ENCODE measurements at regions not wholly inside any gene's neighbourhood (a gene's known extent, or its start where the extent isn't known, plus 50 kb on each side); places are given as distances from the start of the nearest gene placed in this dataset.

DNA sequence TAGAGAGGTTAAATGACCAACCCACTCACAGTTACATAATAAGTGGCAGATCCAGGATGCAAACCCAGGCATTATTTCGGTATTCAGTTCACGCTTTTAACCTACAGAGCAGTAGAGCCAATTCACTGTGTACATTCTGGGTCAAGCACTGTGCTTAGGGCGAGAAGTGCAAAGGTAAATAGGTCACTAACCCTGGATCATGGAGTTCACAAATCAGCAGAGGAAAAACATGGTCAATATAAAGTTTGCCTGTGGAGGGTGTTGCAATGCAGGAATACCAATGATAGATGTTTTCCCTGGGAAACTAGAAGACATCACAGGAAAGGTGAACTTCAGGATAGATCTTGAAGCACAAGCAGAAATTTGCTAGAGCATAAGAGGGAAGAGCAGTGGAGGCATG lies 253.4 kb upstream of the NFIA start:
- H3K14ac ChIP-seq (ENCODE audit: insufficient read depth, low read length): no peak overlapping the region
- H4K8ac ChIP-seq (replicated peaks; ENCODE audit: insufficient read length, low read depth, low read length): no peak overlapping the region
- H3K4me1 ChIP-seq (ENCODE audit: insufficient read depth, low read length): no peaks in the 10 kb centered on the region; the same call in none of the 2 replicates
- no peak overlapping the region for H2BK120ac ChIP-seq (ENCODE audit: low read depth, low read length, poor library complexity, severe bottlenecking)
- H3K23me2 ChIP-seq (ENCODE audit: insufficient read length, low read depth, low read length, poor library complexity, severe bottlenecking): no peaks in the 10 kb centered on the region
- no peak overlapping the region for H2BK15ac ChIP-seq (ENCODE audit: low read depth, low read length)
- H3K56ac ChIP-seq (ENCODE audit: insufficient read length, low read depth, low read length): no peak overlapping the region
- no peak overlapping the region for H2AK5ac ChIP-seq (ENCODE audit: insufficient read length, low read length)
- H3K79me1 ChIP-seq (ENCODE audit: insufficient read depth, low read depth, low read length, poor library complexity, severe bottlenecking): no peaks in the 10 kb centered on the region
- no peak overlapping the region for H2BK12ac ChIP-seq (ENCODE audit: insufficient read length, low read depth, low read length)
- H3K18ac ChIP-seq (ENCODE audit: insufficient read length, low read depth, low read length): no peak overlapping the region
- H3K4me3 Mint-ChIP-seq: no peak overlapping the region
- no CpG with 5 or more reads among the region's 3 CpGs for WGBS (ENCODE audit: extremely low coverage, insufficient read length, low lambda C conversion rate)
- TF ChIP-seq, protein P1, sequence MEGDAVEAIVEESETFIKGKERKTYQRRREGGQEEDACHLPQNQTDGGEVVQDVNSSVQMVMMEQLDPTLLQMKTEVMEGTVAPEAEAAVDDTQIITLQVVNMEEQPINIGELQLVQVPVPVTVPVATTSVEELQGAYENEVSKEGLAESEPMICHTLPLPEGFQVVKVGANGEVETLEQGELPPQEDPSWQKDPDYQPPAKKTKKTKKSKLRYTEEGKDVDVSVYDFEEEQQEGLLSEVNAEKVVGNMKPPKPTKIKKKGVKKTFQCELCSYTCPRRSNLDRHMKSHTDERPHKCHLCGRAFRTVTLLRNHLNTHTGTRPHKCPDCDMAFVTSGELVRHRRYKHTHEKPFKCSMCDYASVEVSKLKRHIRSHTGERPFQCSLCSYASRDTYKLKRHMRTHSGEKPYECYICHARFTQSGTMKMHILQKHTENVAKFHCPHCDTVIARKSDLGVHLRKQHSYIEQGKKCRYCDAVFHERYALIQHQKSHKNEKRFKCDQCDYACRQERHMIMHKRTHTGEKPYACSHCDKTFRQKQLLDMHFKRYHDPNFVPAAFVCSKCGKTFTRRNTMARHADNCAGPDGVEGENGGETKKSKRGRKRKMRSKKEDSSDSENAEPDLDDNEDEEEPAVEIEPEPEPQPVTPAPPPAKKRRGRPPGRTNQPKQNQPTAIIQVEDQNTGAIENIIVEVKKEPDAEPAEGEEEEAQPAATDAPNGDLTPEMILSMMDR (conservative IDR thresholded peaks at IDR 0.05): no peak
- H3K79me2 ChIP-seq (ENCODE audit: insufficient read depth, low read length): no peaks in the 10 kb centered on the region
- H4K91ac ChIP-seq (ENCODE audit: insufficient read length, low read depth, low read length): no peak overlapping the region
- H4K5ac ChIP-seq (ENCODE audit: insufficient read length, low read depth, low read length): no peak overlapping the region
- no peak overlapping the region for H3K4me2 ChIP-seq (ENCODE audit: insufficient read depth, insufficient read length, low read length)
- H3K36me3 Mint-ChIP-seq (ENCODE audit: insufficient read depth in 1 of 3, low read depth in 3 of 3): 0 out of 7 replicates have a peak, but pooled peaks cover 0 to 4% (median 0%) of the 10 kb centered on the region in 3 experiments
- H2BK20ac ChIP-seq (ENCODE audit: low read depth, low read length, poor library complexity, severe bottlenecking): no peak overlapping the region
- no peaks in the 10 kb centered on the region; the same call in 1 of the 2 replicates for H3K27me3 Mint-ChIP-seq (ENCODE audit: low read depth)
- no peak overlapping the region for H3K27ac Mint-ChIP-seq
- peaks cover 8 to 19% of the 10 kb centered on the region in 2 experiments for H3K4me1 Mint-ChIP-seq
- H2AFZ ChIP-seq (ENCODE audit: low read length): no peak overlapping the region
- H2BK5ac ChIP-seq (ENCODE audit: insufficient read length, low read length): no peak overlapping the region
- no peaks in the 10 kb centered on the region; a peak in 1 of 5 replicates for H3K9me3 Mint-ChIP-seq
- H3K4ac ChIP-seq (ENCODE audit: low read depth, low read length): no peak overlapping the region
- no peak for DNase-seq
- H3K23ac ChIP-seq (ENCODE audit: insufficient read length, low read depth, low read length): no peak overlapping the region
- no peaks in the 10 kb centered on the region for H4K20me1 ChIP-seq (ENCODE audit: control insufficient read depth, insufficient read depth, insufficient read length)
- no peaks in the 10 kb centered on the region for H3K9me3 ChIP-seq (ENCODE audit: control insufficient read depth, low read depth, low read length)
- H3K9ac ChIP-seq (ENCODE audit: extremely low read depth, insufficient read length, low read length): no peak overlapping the region
- no peaks in the 10 kb centered on the region; the same call in 1 of the 2 replicates for H3K27me3 ChIP-seq (ENCODE audit: insufficient read depth, low read length)
- H3K27ac ChIP-seq (ENCODE audit: insufficient read length, low read depth, low read length): no peak overlapping the region
- no peak overlapping the region for H3T11ph ChIP-seq (ENCODE audit: low read length)
